ENCODE measurements at regions not wholly inside any gene's neighbourhood (a gene's known extent, or its start where the extent isn't known, plus 50 kb on each side); places are given as distances from the start of the nearest gene placed in this dataset.

DNA sequence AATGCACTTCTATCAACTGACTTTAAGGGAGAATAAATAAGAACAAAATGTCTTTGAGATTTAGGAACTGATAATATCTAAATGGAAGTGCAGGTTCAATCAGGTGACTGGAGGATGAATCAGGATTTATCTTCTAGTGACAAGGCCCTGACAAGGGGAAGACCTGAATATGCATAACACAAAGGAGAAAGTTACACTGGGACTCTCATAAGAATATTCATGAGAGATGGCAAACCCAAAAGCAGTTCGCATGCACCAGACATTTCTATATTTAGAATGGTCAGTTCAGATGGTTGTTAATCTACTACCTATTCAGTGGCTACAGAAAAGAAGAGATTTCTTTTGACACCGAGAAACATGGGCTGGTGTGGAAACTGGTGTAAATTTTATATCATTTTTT, 1771.3 kb upstream of the LRRTM1 start:
- TF ChIP-seq, protein P1, sequence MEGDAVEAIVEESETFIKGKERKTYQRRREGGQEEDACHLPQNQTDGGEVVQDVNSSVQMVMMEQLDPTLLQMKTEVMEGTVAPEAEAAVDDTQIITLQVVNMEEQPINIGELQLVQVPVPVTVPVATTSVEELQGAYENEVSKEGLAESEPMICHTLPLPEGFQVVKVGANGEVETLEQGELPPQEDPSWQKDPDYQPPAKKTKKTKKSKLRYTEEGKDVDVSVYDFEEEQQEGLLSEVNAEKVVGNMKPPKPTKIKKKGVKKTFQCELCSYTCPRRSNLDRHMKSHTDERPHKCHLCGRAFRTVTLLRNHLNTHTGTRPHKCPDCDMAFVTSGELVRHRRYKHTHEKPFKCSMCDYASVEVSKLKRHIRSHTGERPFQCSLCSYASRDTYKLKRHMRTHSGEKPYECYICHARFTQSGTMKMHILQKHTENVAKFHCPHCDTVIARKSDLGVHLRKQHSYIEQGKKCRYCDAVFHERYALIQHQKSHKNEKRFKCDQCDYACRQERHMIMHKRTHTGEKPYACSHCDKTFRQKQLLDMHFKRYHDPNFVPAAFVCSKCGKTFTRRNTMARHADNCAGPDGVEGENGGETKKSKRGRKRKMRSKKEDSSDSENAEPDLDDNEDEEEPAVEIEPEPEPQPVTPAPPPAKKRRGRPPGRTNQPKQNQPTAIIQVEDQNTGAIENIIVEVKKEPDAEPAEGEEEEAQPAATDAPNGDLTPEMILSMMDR (IDR thresholded peaks at IDR 0.05), result no peak
- TF ChIP-seq, protein P2, sequence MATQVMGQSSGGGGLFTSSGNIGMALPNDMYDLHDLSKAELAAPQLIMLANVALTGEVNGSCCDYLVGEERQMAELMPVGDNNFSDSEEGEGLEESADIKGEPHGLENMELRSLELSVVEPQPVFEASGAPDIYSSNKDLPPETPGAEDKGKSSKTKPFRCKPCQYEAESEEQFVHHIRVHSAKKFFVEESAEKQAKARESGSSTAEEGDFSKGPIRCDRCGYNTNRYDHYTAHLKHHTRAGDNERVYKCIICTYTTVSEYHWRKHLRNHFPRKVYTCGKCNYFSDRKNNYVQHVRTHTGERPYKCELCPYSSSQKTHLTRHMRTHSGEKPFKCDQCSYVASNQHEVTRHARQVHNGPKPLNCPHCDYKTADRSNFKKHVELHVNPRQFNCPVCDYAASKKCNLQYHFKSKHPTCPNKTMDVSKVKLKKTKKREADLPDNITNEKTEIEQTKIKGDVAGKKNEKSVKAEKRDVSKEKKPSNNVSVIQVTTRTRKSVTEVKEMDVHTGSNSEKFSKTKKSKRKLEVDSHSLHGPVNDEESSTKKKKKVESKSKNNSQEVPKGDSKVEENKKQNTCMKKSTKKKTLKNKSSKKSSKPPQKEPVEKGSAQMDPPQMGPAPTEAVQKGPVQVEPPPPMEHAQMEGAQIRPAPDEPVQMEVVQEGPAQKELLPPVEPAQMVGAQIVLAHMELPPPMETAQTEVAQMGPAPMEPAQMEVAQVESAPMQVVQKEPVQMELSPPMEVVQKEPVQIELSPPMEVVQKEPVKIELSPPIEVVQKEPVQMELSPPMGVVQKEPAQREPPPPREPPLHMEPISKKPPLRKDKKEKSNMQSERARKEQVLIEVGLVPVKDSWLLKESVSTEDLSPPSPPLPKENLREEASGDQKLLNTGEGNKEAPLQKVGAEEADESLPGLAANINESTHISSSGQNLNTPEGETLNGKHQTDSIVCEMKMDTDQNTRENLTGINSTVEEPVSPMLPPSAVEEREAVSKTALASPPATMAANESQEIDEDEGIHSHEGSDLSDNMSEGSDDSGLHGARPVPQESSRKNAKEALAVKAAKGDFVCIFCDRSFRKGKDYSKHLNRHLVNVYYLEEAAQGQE (IDR thresholded peaks at IDR 0.05; ENCODE audit: insufficient read depth in 1 of 2, low read depth in 2 of 2, low read length in 1 of 2), result no peak
- no peak for TF ChIP-seq TCF7L2 (IDR thresholded peaks at IDR 0.05; ENCODE audit: low read depth, low read length)
- no peak for TF ChIP-seq SIN3A (IDR thresholded peaks at IDR 0.05; ENCODE audit: borderline replicate concordance, insufficient read depth, low read depth, low read length)

Data from Panc1 (cell line).